Stimulated activated naive CD8-positive, alpha-beta T cell treated with anti-CD3 and anti-CD28 coated beads, Interleukin-15, Interleukin-2, amounts not matched to agents 100 U/mL and 50 U/mL, for 24 hours (primary cell): ENCODE measurements at regions not wholly inside any gene's neighbourhood (a gene's known extent, or its start where the extent isn't known, plus 50 kb on each side); places are given as distances from the start of the nearest gene placed in this dataset.

Experiments used
- ATAC-seq: fragments of 150-1000 bp; cut with Tn5 transposase; one replicate; pipeline ENCODE4 v1.10.0; 2021
- DNase-seq: peaks from one replicate; pipeline ENCODE4 v3.0.0; 2021

DNA sequence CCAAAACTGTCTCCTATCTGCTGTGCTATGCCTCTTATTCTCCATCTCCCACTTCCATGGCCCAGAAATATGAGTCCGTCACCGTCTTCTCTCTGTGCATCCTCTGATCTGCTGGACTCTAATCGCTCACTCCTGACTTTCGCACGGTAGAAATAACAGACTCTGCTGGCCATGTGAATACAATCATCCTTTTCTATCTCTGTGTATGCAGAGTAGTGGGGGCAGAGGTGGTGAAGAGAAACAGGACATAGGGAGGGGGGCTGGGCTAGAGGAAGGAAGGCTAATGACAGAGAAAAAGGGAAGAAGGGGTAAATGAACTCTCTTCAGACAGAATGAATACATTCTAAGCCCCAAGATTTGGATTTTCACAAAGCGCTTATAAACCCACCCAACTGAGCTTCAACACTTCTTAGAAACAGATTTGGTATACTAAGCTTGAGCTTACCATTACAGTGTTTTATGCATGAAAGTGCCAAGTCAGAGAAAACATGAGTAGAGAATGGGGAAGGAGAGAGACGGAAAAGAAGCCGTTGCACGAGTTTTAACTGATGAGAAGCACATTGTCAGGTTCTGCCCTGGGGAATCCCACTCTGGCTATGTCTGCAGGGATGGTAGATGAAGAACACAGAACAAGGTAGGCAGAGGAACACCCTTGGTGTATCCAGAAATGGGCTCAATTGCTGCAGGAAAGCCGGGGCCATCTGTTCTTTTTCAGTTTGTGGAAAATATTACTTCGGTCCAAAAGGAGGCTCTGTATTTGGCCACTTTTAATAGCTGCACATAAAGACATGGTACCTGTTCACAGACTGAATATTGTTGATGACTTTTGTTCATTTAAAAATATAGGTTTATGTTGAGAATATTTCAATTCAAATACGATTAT lies 324.7 kb downstream of the ETS1 start:
- ATAC-seq (no peak), DNase-seq (no peak)

DNA sequence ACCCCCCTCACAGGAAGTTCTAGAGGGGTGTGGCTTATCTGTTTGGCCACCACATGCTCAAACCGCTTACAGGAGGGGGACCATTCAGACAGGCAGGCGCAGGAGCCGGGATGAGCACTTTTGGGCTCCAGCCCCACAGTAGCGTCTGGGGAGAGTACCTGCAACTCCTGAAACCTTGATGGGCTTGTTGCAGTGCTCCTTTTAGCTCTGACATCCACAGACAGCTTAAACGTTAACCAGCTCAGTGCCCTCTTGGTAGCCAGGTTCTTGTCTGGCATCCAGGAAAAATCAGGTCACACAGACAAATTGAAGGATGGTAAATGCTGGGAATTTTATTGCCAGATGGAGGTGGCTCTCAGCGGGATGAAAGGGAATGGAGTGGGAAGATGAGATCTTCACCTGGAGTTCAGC lies 326.3 kb downstream of the ETS1 start:
- DNase-seq, result no peak
- ATAC-seq, result no peak

DNA sequence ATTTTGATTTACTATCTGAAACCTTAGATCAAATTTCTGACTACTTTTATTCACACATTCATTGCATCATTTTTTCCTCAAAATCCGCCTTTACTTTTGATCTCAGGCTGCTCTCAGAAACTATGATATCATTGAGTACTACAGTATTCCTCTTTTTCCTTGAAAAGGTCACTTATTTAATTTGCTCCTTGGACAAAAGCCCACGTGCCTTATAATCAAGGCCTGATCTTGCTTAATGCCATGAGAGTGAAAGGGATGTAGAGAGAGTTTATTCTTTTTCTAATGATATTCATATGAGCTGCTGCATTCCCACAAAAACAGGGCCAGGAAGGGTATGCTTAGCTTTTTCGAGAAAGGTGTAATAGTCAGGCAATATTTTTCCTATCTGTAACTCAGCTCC lies 327.0 kb downstream of the ETS1 start:
- ATAC-seq (no peak), DNase-seq (no peak)

DNA sequence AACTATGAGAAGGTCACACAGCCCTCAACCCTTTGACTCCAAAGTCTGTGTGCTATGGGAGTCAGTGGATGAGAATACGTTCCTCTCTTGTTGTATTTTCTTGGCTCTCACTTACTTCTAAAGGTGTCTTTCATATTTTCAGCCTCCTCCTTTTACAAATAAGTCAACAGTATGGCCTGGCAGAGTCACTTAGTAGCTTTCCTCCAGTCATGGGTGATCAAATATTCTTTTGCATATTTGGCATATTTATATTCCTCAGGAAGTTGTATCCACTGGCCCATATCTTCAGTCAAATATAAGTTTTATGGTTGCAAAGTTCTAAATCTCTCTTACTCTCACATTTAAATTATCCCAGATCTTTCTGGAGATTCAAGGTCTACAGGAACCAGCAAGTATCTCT lies 327.5 kb downstream of the ETS1 start:
- no peak for ATAC-seq
- DNase-seq, result no peak

DNA sequence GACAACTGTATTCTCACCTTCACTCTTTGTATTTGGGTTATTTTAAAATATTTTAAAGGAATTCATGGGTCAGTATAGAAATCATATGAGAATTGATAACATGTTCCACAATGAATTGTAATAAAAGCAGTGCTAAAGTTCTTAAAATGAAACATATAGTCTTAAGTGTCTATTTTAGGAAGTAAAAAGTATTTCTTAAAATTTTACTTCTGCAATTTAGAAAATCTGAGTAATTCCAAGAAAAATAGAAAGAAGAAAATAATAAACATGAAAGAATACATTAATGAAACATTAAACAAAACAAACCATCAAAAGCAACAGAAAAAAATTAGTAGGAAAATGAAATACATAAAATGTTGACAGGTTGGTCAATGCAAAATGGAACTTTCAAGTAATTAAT lies 332.4 kb downstream of the ETS1 start:
- DNase-seq (no peak), ATAC-seq (no peak)

DNA sequence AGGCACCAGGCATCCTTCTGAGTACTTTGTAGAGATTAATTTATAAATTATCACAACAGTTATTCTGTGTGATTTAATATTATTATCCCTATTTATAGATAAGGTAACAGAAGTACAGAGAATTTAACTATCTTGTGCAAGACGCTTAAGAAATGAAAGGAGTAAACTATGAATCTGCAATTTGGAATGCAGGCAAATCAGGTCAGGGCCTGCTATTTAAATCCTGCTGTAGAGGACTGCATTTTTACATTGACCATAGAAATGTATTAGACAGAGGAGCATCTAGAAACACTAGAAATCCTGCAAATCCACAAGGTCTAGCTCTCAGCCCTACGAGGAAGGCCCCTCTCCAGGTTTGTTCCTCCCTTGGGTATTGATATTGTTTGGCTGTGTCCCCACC lies 336.2 kb downstream of the ETS1 start:
- ATAC-seq (no peak), DNase-seq (no peak)

DNA sequence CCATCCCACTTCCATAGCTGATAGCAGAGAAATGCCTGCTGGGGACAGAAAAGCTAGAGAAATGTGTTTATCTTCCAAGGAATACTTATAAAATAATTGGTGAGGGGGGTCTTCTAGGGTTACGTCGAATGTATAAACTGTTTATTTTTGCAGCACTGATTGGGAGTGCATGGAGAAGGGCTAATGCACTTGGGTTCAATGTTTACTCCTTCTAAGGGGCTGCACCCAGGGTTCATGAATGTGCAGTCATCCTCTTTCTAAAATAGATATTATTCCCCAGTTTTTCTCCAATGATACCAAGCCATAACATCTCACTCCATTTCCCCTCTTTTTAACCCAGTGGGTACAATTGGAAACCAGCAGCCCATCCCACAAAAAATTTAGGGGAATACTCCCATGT lies 336.9 kb downstream of the ETS1 start:
- DNase-seq, result no peak
- ATAC-seq, result no peak

DNA sequence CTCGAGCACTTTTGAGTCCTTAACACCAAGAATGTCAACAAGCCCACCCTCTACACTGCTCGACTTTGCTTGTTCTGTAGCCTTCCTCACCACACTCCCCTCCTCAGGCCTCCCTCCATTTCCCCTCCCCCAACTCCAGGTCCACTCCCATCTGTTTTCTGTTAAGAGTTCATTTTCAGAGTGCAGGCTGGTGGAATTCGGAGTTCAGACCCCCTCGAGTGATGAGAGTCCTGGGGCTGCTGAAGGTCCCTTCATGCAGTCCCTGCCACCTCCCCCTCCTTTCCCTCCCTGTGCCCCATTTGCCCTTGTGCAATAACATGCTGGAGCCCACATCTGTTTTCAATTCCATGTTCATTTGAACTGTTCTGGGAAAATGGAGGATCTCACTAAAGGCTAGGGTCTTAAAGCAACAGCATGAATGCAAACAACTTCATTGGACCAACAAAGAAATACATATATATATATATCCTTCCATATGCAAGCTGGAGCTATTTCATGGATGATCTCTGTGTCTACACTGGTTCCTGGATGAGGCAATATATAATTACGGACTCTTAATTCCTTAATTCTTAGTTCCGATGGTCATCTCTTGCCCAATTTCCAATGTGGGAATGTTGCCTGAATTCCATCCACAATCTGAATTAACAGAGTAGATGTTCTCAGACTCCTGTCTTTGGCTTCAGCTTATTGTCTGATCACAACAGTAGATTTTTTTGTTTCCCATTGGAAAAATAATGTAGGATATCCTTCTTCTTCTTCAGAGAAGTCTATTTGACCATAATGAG lies 340.4 kb downstream of the ETS1 start:
- ATAC-seq, result no peak
- DNase-seq, result no peak

DNA sequence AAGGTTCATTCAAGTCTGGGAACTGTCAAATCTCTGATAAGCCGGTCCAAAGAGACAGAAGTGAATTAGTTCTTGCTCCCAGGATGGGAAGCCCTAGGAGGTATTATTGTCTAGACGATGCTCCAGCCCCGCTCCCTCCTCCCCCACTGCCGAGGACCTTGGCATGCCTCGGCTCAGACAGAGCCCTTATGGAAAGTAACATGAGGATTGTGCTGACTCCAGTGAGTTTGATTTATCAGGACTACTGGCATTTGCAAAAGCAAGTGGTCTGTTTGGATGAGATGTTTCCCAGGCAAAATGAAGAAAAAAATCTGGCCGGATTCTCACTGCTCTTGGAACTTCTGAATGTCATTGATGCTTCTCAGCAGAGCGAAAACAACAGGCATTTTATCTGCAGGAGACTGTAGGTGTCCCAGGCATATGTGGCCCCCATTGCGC lies 341.0 kb downstream of the ETS1 start:
- DNase-seq (no peak), ATAC-seq (no peak)

DNA sequence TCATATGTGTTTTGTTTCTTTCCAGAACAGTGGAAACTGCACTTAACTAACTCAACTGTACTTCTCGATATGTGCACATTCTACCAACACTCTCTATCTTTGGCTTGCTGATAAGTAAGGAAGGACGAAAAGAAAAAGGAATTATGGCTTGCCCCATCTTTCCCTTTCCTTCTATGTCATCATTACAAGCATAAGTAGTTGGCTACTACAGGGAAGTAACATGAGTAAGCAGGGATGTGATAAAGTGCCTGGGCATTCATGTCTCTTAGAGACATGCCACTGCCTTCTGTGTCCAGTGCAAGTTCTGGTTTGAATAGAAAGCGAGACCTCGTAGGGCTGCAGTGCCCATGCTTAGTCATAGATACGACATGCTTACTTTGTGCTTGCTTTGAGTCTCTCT lies 342.5 kb downstream of the ETS1 start:
- ATAC-seq, result no peak
- DNase-seq, result no peak

DNA sequence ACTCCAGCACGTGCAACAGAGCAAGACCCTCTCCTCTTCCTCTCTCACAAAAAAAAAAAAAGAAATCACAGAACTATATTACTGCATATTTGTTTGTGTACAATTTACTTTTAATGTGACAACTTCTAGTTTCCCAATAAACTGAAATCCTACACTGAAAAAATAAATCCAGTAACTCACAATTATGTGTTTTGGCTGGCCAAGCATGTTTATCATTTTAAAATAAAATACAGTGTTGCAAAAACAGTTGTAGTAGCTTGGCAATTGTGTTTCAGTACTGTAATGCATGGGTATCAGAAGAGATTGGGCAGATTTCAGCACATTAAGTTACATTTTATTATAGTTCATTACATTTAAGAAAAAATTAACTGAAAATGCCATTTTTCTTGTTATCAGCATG lies 344.9 kb downstream of the ETS1 start:
- DNase-seq, result no peak
- ATAC-seq, result no peak

DNA sequence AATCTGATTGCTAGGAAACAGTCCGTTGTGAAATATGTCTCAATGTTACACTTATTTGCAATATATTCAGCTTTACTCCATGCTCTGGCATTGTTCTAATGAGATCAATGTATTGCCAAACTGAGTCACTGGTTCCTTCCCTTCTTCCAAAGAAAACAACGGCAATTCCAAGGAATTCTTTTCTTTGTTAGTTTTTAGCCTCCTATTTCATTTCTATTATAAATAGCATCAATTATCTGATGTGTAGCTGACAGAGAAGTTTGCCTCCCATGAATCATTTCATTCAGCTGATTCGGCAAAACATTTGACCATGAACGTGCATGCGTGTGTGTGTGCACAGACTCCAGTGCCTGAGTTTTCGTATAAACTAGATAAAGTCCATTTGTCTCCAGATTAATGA lies 346.8 kb downstream of the ETS1 start:
- ATAC-seq, result no peak
- no peak for DNase-seq

DNA sequence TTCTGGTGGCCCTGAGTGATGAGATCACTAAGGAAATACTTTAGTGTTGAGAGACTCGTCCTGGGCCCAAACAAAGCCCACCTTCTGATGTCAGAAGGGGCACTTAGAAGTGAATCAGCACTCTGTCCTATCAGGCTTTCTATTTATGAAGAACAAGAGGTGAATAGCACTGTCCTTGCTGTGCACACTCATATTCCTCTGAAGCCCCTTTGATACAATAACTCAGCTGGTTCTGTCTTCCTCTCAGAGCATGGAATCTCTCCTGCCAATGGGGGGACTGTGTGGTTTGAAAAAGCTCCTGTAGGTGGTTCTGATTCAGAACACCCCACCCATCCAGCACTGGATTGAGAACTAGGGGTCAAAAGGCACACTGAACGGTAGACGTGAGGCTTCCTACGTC lies 348.1 kb downstream of the ETS1 start:
- ATAC-seq (peak; percentile 22), DNase-seq (no peak)

DNA sequence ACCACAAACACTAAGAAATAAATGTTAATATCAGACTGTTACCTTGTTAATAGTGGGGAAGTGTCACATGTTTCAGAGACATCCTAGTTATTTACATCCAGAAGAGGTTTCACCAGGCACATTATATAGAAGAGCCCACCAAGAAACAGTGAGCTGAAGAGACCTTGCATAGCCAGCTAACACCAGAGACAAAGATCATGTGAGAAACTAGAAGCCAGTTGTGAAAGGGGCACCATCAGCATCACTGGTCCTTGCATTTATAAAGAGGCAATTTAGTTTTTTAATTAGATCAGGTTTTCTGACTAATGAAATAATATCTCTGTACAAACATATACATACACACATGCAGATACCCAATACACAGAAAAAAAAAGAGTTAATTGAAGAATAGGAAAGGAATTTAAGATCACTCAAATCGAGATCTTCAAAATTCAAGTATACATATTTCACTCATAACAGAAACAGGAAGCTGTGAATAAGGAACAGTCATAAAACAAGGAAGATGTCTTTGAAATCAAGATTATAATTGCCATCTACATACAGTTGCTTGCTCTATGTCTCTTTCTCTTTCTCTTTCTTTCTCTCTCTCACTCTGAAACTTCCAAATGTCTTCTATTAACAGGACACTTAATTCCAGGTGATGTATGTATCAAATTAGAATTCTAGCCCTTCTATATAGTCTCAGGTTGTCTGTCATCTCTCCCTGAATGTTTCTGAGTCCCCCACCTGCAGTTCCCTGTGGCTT lies 348.7 kb downstream of the ETS1 start:
- DNase-seq, result no peak
- peak; percentile 88 for ATAC-seq

DNA sequence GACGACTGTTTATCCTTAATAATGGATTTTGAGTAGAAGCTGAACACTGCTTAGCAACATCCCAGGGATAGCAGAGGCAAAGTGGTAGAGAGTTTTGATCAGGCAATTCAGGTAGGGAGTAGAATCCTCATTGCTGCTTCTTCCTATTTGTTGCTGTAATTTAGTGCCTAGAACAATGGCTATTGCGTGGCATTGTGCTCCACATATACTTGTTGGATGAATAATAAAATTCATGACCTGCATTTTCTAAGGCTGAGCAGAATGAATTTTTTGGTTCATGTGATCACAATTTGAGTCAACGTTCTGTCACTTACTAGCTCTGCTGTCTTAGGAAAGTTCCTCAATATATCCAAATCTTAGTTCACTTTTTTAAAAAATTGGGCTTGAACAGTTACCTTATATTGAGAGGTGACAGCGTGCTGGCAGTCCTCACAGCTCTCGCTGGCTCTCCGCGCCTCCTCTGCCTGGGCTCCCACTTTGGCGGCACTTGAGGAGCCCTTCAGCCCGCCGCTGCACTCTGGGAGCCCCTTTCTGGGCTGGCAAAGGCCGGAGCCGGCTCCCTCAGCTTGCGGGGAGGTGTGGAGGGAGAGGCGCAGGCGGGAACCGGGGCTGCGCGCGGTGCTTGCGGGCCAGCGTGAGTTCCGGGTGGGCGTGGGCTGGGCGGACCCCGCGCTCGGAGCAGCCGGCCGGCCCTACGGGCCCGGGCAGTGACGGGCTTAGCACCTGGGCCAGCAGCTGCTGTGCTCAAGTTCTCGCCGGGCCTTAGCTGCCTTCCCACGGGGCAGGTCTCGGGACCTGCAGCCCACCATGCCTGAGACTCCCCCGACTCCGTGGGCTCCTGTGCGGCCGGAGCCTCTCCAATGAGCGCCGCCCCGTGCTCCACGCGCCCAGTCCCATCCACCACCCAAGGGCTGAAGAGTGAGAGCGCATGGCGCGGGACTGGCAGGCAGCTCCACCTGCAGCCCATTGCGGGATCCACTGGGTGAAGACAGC lies 350.6 kb downstream of the ETS1 start:
- no peak for DNase-seq
- ATAC-seq, result no peak

DNA sequence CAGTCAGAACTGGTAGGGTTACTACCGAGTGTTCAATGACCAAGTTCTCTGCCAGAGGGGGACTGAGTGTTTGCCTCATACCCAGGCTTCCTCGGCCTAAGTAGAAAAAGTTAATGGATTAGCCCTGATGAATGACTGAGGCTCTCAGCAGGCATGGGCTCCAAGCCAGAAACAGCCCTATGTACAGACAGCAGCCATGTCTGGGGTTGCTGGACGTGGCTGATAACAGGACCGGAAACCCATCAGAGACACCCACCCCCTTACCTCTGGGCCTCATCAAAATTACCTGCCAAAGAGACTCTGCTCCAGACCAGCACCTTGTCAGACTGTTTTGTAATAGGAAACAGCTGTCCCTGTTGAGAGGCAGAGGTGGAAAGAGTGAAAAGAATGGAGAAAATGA lies 351.4 kb downstream of the ETS1 start:
- DNase-seq (no peak), ATAC-seq (no peak)

DNA sequence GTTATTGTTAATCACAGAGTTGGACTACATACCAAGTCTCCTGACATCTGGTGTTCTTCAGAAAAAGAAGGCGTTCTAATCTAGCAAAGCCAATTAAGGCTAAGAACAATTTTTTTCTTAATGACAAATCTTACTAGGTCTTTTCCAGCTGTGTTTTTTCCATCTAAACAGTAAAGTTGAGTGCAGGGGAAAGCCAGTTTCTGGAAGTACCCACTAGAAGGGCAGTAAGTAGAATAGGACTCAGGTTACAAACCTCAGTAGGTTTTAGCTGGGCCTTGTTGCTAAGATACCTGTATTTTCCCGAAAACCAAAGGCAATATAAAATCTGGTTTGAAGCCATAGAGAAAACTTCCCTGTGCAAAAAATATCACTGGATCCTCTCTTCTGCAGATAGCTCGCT lies 351.9 kb downstream of the ETS1 start:
- ATAC-seq (no peak), DNase-seq (no peak)

DNA sequence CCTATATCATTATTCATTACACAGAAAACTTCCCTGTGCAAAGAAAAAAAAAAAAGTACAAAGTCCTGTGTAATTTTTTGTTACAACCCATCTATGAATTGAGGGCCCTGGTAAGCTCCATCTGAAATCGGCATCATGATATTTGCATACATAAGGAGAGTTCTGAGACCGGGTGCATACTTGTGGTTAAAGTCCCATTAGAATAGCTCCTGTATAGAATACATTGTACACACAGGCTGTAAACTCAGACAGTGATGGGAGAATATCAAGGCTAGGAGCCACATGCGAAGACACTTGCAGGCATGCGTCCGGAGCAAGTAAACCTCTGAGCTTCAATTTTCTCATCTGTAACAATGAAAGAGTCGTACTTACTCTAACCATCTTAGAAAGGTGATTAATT lies 353.2 kb downstream of the ETS1 start:
- ATAC-seq, result no peak
- DNase-seq, result no peak

DNA sequence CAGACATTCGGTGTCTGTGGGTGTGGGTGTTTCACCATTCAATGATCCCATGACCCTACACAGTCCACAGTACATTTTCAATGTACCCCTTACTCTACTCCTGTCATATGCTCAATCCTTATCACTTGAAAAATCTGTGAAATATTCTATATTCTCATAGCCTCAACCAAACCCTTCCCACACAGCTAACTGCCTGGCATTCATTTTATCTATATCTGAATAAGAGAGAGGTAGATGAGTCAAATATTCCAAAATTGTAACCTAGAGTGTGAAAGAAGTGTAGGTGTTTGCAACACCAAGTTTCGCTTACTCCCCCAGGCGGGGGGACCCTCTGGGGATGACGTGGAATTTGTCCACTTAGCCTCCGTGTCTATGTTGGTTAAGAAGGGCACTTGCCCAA lies 354.8 kb downstream of the ETS1 start:
- peak; percentile 78 for DNase-seq
- peak; percentile 78 for ATAC-seq

DNA sequence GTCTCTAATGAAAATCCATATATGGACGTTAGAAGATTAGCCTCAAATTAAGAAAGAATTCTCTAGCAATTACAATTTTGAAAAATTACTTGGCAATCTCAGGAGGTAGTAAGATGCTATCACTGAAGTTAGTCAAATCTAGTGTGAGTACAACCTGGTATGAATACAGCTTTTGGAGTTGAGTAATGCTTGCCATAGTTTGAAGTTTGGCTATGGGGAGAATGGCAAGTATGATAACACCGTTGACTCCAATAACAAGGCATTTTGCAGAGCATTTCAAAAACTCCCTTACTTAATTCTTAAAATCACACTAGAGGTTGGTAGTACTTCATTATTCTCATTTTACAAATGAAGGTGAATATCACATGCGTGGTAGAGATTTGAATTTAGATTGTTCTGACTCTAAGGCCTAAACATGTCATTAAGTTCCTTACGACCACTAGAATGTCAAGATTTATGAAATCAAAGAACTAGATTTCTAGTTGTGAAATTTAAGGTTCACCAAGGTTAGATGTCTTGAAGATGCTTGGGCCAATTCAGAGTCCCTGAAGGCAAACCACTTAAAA lies 355.4 kb downstream of the ETS1 start:
- ATAC-seq (peak; percentile 35), DNase-seq (no peak)

DNA sequence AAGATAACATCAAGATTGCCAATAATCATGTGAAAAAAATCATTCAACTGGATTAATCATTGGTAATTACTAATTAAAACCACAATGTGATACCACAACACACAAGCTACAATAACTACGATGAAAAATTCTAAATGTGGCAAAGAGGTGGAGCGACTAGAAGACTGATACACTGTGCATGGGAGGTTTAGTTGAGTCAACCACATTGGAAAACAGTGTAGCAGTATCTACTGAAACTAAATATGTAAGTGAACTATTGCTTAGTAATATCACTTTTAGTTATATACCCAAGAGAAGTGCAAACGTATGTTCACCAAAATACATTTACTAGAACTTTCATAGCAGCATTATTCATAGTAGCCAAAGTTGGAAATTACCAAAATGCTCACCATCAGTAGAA lies 359.9 kb downstream of the ETS1 start:
- no peak for DNase-seq
- ATAC-seq, result peak; percentile 77
